ENCODE measurements at regions not wholly inside any gene's neighbourhood (a gene's known extent, or its start where the extent isn't known, plus 50 kb on each side); places are given as distances from the start of the nearest gene placed in this dataset.

GRCh38 chr2:139798391-139798790 lies 1018.2 kb upstream of the NXPH2 start:
- no peak overlapping the region for H3K4me3 ChIP-seq (ENCODE audit: low read depth, low read length)
- no peak for DNase-seq (ENCODE audit: low read depth)

DNA sequence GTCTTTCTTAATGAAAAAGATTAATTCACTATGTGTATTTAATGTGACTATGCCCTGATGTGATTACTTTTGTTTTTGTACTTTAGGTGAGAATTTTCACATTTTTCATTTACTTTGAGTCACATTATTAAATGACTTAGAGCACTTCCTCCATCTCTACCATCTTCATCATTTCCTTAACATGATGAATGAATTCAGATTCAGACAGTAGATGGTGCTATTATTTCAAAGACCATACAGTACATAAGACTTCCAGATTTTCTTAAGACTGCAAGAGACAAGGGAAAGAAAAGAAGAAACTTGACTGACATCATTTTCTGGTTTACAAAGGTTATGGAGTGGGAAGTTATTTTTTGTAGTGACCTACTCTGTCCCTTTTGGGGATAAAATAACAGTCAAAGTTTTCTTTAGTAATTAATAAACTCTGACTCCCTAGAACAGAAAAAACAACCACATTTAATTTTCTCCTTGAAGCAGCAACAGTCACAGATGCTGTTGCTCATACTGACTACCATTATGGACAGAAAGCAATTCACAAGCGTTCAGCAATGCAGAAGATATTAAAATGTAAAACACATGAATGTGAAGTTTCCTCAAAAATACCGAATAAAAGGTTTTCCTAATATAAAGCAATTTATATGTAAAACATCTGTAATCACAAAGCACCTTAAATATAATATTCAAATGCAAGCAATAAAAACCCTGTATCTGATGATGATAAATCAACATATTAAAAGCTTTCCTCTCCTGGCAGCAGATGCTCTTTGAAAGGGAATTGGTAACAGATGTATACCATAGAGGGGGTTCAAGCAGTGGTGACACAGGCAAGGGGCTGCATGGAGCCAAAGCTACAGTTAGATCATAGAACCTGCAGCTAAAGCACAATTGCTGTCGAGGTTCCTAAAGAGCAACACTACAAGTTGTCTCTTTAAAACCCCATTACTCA lies 1010.9 kb upstream of the NXPH2 start:
- DNase-seq (ENCODE audit: low read depth): peak; percentile 3
- no peak for TF ChIP-seq CTCF (IDR thresholded peaks at IDR 0.05; ENCODE audit: insufficient read depth, low read depth, low read length)
- no peak overlapping the region for H3K4me3 ChIP-seq (ENCODE audit: low read depth, low read length)

More at GRCh38 chr2:139798391-139798790, 1018.2 kb upstream of the NXPH2 start:
- no peak for TF ChIP-seq CTCF (IDR thresholded peaks at IDR 0.05; ENCODE audit: insufficient read depth, low read depth, low read length)

- no peak overlapping the region for H3K4me3 ChIP-seq (ENCODE audit: low read depth, low read length)
- no peak for DNase-seq (ENCODE audit: low read depth)
- TF ChIP-seq CTCF (IDR thresholded peaks at IDR 0.05; ENCODE audit: insufficient read depth, low read depth, low read length): no peak
These were observed 1009.9 kb upstream of the NXPH2 start for GRCh38 chr2:139790136-139790535.

- DNase-seq (ENCODE audit: low read depth): no peak
- H3K4me3 ChIP-seq (ENCODE audit: low read depth, low read length): no peak overlapping the region
- TF ChIP-seq CTCF (IDR thresholded peaks at IDR 0.05; ENCODE audit: insufficient read depth, low read depth, low read length): no peak
These were observed 998.5 kb upstream of the NXPH2 start for GRCh38 chr2:139778732-139779131.

DNA sequence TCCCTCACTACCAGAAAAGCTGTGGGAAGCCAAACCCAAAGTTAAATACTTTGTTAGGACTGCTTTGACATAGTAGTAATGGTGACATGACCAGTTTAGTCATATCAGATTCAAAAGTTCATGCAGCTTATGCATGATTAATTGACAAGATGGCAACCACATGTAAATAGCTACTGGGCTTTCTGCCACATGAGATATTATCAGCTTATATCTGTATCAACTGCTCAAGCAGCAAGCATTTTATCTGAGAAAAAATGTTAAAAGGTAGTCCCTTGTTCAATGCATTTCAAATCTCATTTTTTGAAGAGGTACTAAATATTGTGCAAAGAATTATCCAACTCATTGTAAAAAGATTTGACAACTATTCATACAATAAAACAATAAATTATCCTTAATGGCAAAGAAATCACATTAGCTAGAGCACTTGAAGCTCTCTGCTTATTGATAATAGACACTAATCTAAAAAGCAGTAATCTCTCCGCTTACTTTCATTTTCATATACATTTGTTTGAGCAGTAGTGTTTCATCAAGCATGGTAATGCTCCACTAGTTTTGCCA lies 993.6 kb upstream of the NXPH2 start:
- TF ChIP-seq CTCF (IDR thresholded peaks at IDR 0.05; ENCODE audit: insufficient read depth, low read depth, low read length): no peak

DNA sequence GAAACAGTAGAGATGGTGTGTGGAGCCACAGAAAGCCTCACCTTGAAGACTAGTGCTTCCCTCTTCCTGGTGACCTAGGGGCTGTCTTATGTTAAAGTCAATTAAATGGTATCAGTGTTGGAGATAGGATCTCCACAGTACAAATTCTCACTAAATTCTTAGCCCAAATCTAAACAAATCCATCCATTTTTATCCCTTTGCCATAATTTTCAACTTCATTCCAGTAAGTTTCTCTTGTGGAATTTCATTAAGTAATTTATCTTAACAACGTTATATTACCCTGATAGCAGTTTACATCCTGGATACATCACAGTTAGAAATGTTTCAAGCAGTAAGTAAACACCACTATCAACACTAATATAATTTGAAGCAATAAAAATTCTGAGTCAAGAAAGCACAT lies 989.4 kb upstream of the NXPH2 start:
- no peak for DNase-seq (ENCODE audit: low read depth)
- no peak for TF ChIP-seq CTCF (IDR thresholded peaks at IDR 0.05; ENCODE audit: insufficient read depth, low read depth, low read length)
- H3K4me3 ChIP-seq (ENCODE audit: low read depth, low read length): no peak overlapping the region

More for the DNA sequence above, 993.6 kb upstream of the NXPH2 start:
- DNase-seq (ENCODE audit: low read depth): no peak
- H3K4me3 ChIP-seq (ENCODE audit: low read depth, low read length): no peak overlapping the region
